HCT116 (cell line): ENCODE measurements at regions not wholly inside any gene's neighbourhood (a gene's known extent, or its start where the extent isn't known, plus 50 kb on each side); places are given as distances from the start of the nearest gene placed in this dataset.

Experiments used
- ATAC-seq: fragments of 200-7000 bp; cut with Tn5 transposase; 2 replicates; pipeline ENCODE4 v1.9.1; 2020; ENCODE audit warnings: mild to moderate bottlenecking, moderate library complexity
- BruUV-seq: library from RNA; stranded (reverse); fragments of 400-500 nt; replicated peaks from 2 replicates; lab custom pipeline; 2021; lab: Mats Ljungman, UMichigan
- CTCF ChIA-PET: fragments of 300-600 bp; sonication (Branson Sonifier 250); formaldehyde crosslinking; loops from one replicate; lab custom pipeline; 2021; ENCODE audit warnings: antibody characterized with exemption; lab: Charles Lee
- POLR2A ChIA-PET: fragments of 300-600, 350-600 bp; sonication (Branson Sonifier 250); formaldehyde crosslinking; loops from one replicate; lab custom pipeline; 2021; ENCODE audit warnings: antibody characterized with exemption; lab: Charles Lee
- RAD21 ChIA-PET, 2 experiments: fragments of 300-600 bp; sonication (Branson Sonifier 250); formaldehyde crosslinking; loops; one replicate each; lab custom pipeline; 2023; ENCODE audit warnings: low total read pairs in 2 of 2; ENCODE audit not compliant: uncharacterized antibody in 2 of 2, unreplicated experiment in 2 of 2, low non-redundant PET in 1 of 2; lab: Charles Lee
- DNase-seq: peaks from one replicate; pipeline ENCODE4 v3.0.0-alpha.2; 2010; ENCODE audit warnings: low read depth, low spot score
- H2AFZ ChIP-seq: fragments of 200-600 bp; shearing (Covaris generic), sonication (generic); 2 replicates; pipeline ENCODE4 v1.6.1; 2017; ENCODE audit warnings: low read depth, mixed run types, mixed read lengths, antibody characterized with exemption, low read length; ENCODE audit not compliant: poor library complexity, severe bottlenecking
- H3K27ac ChIP-seq: 2 replicates; pipeline ENCODE4 v1.5.1; 2012; ENCODE audit warnings: low read depth, low read length
- H3K27me3 ChIP-seq: fragments of 200-600 bp; sonication (generic); 2 replicates; pipeline ENCODE4 v1.6.1; 2016; ENCODE audit warnings: mixed run types, low read length, mixed read lengths; ENCODE audit not compliant: insufficient read depth
- H3K36me3 ChIP-seq, 2 experiments: fragments of 200-500 bp in 1 of 2; fragments of 200-600 bp in 1 of 2; sonication (Bioruptor generic) in 1 of 2; sonication (generic) in 1 of 2; 2 replicates each; pipeline versions ENCODE4 v1.5.1 to v1.6.1; 2014 to 2016; ENCODE audit warnings: low read length in 2 of 2, inconsistent platforms in 1 of 2, mixed read lengths in 1 of 2, mixed run types in 1 of 2; ENCODE audit not compliant: insufficient read depth in 2 of 2, control insufficient read depth in 1 of 2
- H3K4me1 ChIP-seq, 2 experiments: fragments of 200-600 bp in 1 of 2; sonication (generic) in 1 of 2; 2 replicates each; pipeline versions ENCODE4 v1.5.1 to v1.6.1; 2012 to 2017; ENCODE audit warnings: low read length in 2 of 2, inconsistent platforms in 1 of 2, mild to moderate bottlenecking in 1 of 2, mixed read lengths in 1 of 2, mixed run types in 1 of 2, moderate library complexity in 1 of 2; ENCODE audit not compliant: insufficient read depth in 2 of 2, control insufficient read depth in 1 of 2
- H3K4me2 ChIP-seq: fragments of 200-600 bp; sonication (generic); 2 replicates; pipeline ENCODE4 v1.6.1; 2017; ENCODE audit warnings: mixed run types, low read length, mixed read lengths
- H3K4me3 ChIP-seq, 2 experiments: fragments of 200-600 bp in 1 of 2; sonication (generic) in 1 of 2; replicated peaks in 1 of 2; 2 replicates each; pipeline ENCODE4 v1.5.1; 2011 to 2016; ENCODE audit warnings: low read length in 2 of 2, control low read depth in 1 of 2, low read depth in 1 of 2, mild to moderate bottlenecking in 1 of 2, mixed read lengths in 1 of 2, mixed run types in 1 of 2
- H3K79me2 ChIP-seq: fragments of 200-600 bp; sonication (generic); 2 replicates; pipeline ENCODE4 v1.6.1; 2017; ENCODE audit warnings: mild to moderate bottlenecking, mixed run types, low read length, moderate library complexity, mixed read lengths; ENCODE audit not compliant: insufficient read depth
- H3K9ac ChIP-seq: fragments of 200-600 bp; sonication (generic); 2 replicates; pipeline ENCODE4 v1.6.1; 2016; ENCODE audit warnings: low read length, mixed read lengths
- H3K9me2 ChIP-seq: fragments of 200-600 bp; sonication (generic), shearing (Covaris generic); 2 replicates; pipeline ENCODE4 v1.6.1; 2017; ENCODE audit warnings: mixed run types, mild to moderate bottlenecking, moderate library complexity; ENCODE audit not compliant: insufficient read depth
- H3K9me3 ChIP-seq, 2 experiments: fragments of 200-500 bp in 1 of 2; fragments of 200-600 bp in 1 of 2; sonication (Bioruptor generic) in 1 of 2; sonication (generic) in 1 of 2; 2 replicates each; pipeline ENCODE4 v1.6.1; 2014 to 2017; ENCODE audit warnings: low read length in 2 of 2, mixed read lengths in 2 of 2, inconsistent platforms in 1 of 2, low read depth in 1 of 2, mild to moderate bottlenecking in 1 of 2, mixed run types in 1 of 2, moderate library complexity in 1 of 2; ENCODE audit not compliant: control insufficient read depth in 1 of 2, insufficient read depth in 1 of 2
- H4K20me1 ChIP-seq: fragments of 200-600 bp; sonication (generic), shearing (Covaris generic); 2 replicates; pipeline ENCODE4 v1.6.1; 2017; ENCODE audit warnings: mixed run types, mild to moderate bottlenecking, moderate library complexity; ENCODE audit not compliant: insufficient read depth
- CBX3 ChIP-seq: IDR thresholded peaks from 2 replicates; pipeline ENCODE4 v1.6.1; 2012; ENCODE audit warnings: low read depth
- CEBPB ChIP-seq: IDR thresholded peaks from 2 replicates; pipeline ENCODE4 v1.6.1; 2012; ENCODE audit warnings: low read depth
- EZH2 ChIP-seq: fragments of 200-600 bp; sonication (generic); IDR thresholded peaks from 2 replicates; pipeline ENCODE4 v1.6.1; 2017; ENCODE audit warnings: antibody characterized with exemption, mixed run types
- FOSL1 ChIP-seq: IDR thresholded peaks from 2 replicates; pipeline ENCODE4 v1.6.1; 2012; ENCODE audit warnings: low read depth
- JUND ChIP-seq: IDR thresholded peaks from 2 replicates; pipeline ENCODE4 v1.6.1; 2012
- MAX ChIP-seq: IDR thresholded peaks from 2 replicates; pipeline ENCODE4 v1.6.1; 2012
- SP1 ChIP-seq: IDR thresholded peaks from 2 replicates; pipeline ENCODE4 v1.6.1; 2012; ENCODE audit warnings: low read depth
- TCF7L2 ChIP-seq: IDR thresholded peaks from 2 replicates; pipeline ENCODE4 v1.7.0; 2011; ENCODE audit warnings: borderline replicate concordance, inconsistent platforms; ENCODE audit not compliant: insufficient read depth, insufficient read length; ENCODE audit errors: extremely low read depth
- intact Hi-C: fragments of 100-400 bp; cut with micrococcal nuclease; formaldehyde crosslinking; loops from 2 replicates; pipeline ENCODE4 v1.10.0; 2022
- TF ChIP-seq, protein P1 (sequence below): IDR thresholded peaks from 2 replicates; pipeline ENCODE4 v1.6.1; 2012; ENCODE audit warnings: low read depth

GRCh38 chr10:29862923-29863614, 196.3 kb downstream of the JCAD start:
- peak overlapping the region; percentile 38 for H3K4me2 ChIP-seq
- CTCF ChIA-PET: no interaction called here
- ATAC-seq: peak; percentile 65

More at GRCh38 chr10:29862923-29863614, 196.3 kb downstream of the JCAD start:
- no peaks in the 10 kb centered on the region for H3K36me3 ChIP-seq
- no peaks in the 10 kb centered on the region for H4K20me1 ChIP-seq
- no peak overlapping the region for H3K4me3 ChIP-seq
- TF ChIP-seq CEBPB: peak; percentile 93
- no peak for TF ChIP-seq TCF7L2
- peak; percentile 81 for TF ChIP-seq FOSL1
- peak; percentile 62; the same call in 1 of the 2 replicates for TF ChIP-seq SP1
- TF ChIP-seq MAX: no peak; the same call in 1 of the 2 replicates
- TF ChIP-seq CBX3: peak; percentile 53; the same call in 1 of the 2 replicates
- TF ChIP-seq, protein P1, sequence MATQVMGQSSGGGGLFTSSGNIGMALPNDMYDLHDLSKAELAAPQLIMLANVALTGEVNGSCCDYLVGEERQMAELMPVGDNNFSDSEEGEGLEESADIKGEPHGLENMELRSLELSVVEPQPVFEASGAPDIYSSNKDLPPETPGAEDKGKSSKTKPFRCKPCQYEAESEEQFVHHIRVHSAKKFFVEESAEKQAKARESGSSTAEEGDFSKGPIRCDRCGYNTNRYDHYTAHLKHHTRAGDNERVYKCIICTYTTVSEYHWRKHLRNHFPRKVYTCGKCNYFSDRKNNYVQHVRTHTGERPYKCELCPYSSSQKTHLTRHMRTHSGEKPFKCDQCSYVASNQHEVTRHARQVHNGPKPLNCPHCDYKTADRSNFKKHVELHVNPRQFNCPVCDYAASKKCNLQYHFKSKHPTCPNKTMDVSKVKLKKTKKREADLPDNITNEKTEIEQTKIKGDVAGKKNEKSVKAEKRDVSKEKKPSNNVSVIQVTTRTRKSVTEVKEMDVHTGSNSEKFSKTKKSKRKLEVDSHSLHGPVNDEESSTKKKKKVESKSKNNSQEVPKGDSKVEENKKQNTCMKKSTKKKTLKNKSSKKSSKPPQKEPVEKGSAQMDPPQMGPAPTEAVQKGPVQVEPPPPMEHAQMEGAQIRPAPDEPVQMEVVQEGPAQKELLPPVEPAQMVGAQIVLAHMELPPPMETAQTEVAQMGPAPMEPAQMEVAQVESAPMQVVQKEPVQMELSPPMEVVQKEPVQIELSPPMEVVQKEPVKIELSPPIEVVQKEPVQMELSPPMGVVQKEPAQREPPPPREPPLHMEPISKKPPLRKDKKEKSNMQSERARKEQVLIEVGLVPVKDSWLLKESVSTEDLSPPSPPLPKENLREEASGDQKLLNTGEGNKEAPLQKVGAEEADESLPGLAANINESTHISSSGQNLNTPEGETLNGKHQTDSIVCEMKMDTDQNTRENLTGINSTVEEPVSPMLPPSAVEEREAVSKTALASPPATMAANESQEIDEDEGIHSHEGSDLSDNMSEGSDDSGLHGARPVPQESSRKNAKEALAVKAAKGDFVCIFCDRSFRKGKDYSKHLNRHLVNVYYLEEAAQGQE: no peak
- peak; percentile 81 for TF ChIP-seq JUND
- no peak for TF ChIP-seq EZH2
- no peaks in the 10 kb centered on the region for H3K79me2 ChIP-seq
- DNase-seq: peak; percentile 75
- no peak overlapping the region for H2AFZ ChIP-seq
- intact Hi-C loops: loop anchor here (5.0 kb wide), 1 partner anchor 271 kb away; no protein-coding TSS in a partner anchor
- H3K27me3 ChIP-seq: no peaks in the 10 kb centered on the region
- no peak overlapping the region for H3K9ac ChIP-seq
- H3K9me2 ChIP-seq: no peaks in the 10 kb centered on the region
- ChIA-PET RAD21 (no interaction called here), POLR2A (no interaction called here)
- H3K4me1 ChIP-seq: peaks cover 13 to 53% of the 10 kb centered on the region in 2 experiments
- no TSS peak for BruUV-seq
- no peak overlapping the region for H3K27ac ChIP-seq
- no peaks in the 10 kb centered on the region for H3K9me3 ChIP-seq
